ENCODE measurements at regions not wholly inside any gene's neighbourhood (a gene's known extent, or its start where the extent isn't known, plus 50 kb on each side); places are given as distances from the start of the nearest gene placed in this dataset.

- Histone ChIP-seq H3K36me3 (no peaks in the 10 kb centered on the region), H3K27me3 (no peaks in the 10 kb centered on the region), H3K4me3 (no peak overlapping the region), H3K4me1 (no peaks in the 10 kb centered on the region), H3K9me3 (no peaks in the 10 kb centered on the region), H3K27ac (no peak overlapping the region)
- no peak for TF ChIP-seq CTCF (IDR thresholded peaks at IDR 0.05)
- TF ChIP-seq POLR2A (IDR thresholded peaks at IDR 0.05): no peak
- DNase-seq: no peak
Measured at GRCh38 chr2:174656676-174657176, 59.1 kb upstream of the WIPF1 start.

- Histone ChIP-seq H3K9me3 (no peaks in the 10 kb centered on the region), H3K27me3 (no peaks in the 10 kb centered on the region), H3K36me3 (no peaks in the 10 kb centered on the region), H3K27ac (no peak overlapping the region), H3K4me3 (no peak overlapping the region), H3K4me1 (no peaks in the 10 kb centered on the region)
- TF ChIP-seq POLR2A (IDR thresholded peaks at IDR 0.05) (no peak), CTCF (IDR thresholded peaks at IDR 0.05) (no peak)
- no peak for DNase-seq
Measured at GRCh38 chr2:174656035-174656434, 58.4 kb upstream of the WIPF1 start.

- H3K27me3 ChIP-seq: no peaks in the 10 kb centered on the region
- no peak for DNase-seq
- no peaks in the 10 kb centered on the region for H3K36me3 ChIP-seq
- H3K4me3 ChIP-seq: no peak overlapping the region
- H3K9me3 ChIP-seq: no peaks in the 10 kb centered on the region
- no peaks in the 10 kb centered on the region for H3K4me1 ChIP-seq
- no peak for TF ChIP-seq POLR2A (IDR thresholded peaks at IDR 0.05)
- no peak for TF ChIP-seq CTCF (IDR thresholded peaks at IDR 0.05)
- H3K27ac ChIP-seq: no peak overlapping the region
Measured at GRCh38 chr2:174654419-174654941, 56.9 kb upstream of the WIPF1 start.

DNA sequence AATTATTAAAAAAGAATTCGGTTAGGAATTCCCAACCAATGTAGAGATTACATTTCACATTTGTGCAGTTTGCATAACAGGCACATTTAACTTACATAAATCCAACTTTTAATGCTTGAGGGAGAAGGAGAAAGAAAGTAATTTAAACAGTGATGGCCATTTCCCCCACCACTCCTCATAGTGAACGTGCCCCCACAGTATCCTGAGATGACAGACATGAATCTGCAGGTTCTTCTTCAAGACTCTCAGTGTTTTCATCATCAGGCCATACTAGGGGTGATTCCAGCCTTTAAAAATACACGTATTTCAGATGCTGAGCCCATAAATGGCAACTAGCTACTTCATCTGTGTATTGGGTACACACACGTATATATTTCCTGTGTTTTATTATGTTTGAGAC lies 51.3 kb upstream of the WIPF1 start:
- no peaks in the 10 kb centered on the region for H3K9me3 ChIP-seq
- H3K27ac ChIP-seq: no peak overlapping the region
- H3K36me3 ChIP-seq: no peaks in the 10 kb centered on the region
- DNase-seq: no peak
- no peak for TF ChIP-seq CTCF (IDR thresholded peaks at IDR 0.05)
- H3K4me1 ChIP-seq: no peaks in the 10 kb centered on the region
- no peak overlapping the region for H3K4me3 ChIP-seq
- no peaks in the 10 kb centered on the region for H3K27me3 ChIP-seq
